H1 (cell line): ENCODE measurements at regions not wholly inside any gene's neighbourhood (a gene's known extent, or its start where the extent isn't known, plus 50 kb on each side); places are given as distances from the start of the nearest gene placed in this dataset.

Source experiments
- CTCF ChIA-PET: fragments of 300-600 bp; sonication (Branson Sonifier 250); formaldehyde crosslinking; loops from one replicate; lab custom pipeline; 2021; ENCODE audit not compliant: partially characterized antibody; lab: Charles Lee
- POLR2A ChIA-PET: fragments of 300-600 bp; sonication (Branson Sonifier 250); formaldehyde crosslinking; loops from one replicate; lab custom pipeline; 2021; ENCODE audit warnings: inconsistent platforms; ENCODE audit not compliant: partially characterized antibody; lab: Charles Lee
- DNase-seq, 2 experiments: peaks; one replicate each; pipeline versions ENCODE4 v3.0.0 to v3.0.0-alpha.2; 2010 to 2022; ENCODE audit warnings: low spot score in 2 of 2, low read depth in 1 of 2, mixed read lengths in 1 of 2
- FAIRE-seq: peaks from 2 replicates; lab custom pipeline; 2011; peaks lifted over from hg19 to GRCh38; lab: Jason Lieb, UNC
- H2AFZ ChIP-seq: 2 replicates; pipeline ENCODE4 v1.8.1; 2012; ENCODE audit warnings: low read length, inconsistent platforms
- H2AK5ac ChIP-seq: 2 replicates; pipeline ENCODE4 v1.6.1; 2013; ENCODE audit warnings: low read depth, low read length
- H2BK120ac ChIP-seq: replicated peaks from 2 replicates; pipeline ENCODE3; 2013; ENCODE audit warnings: low read depth, low read length, inconsistent platforms
- H2BK12ac ChIP-seq: 2 replicates; pipeline ENCODE4 v1.6.1; 2013; ENCODE audit warnings: low read depth, low read length
- H2BK15ac ChIP-seq: 2 replicates; pipeline ENCODE4 v1.6.1; 2013; ENCODE audit warnings: low read length
- H2BK20ac ChIP-seq: 2 replicates; pipeline ENCODE4 v1.6.1; 2013; ENCODE audit warnings: low read length
- H2BK5ac ChIP-seq: 2 replicates; pipeline ENCODE4 v1.6.1; 2013; ENCODE audit warnings: low read depth, low read length
- H3K14ac ChIP-seq: 2 replicates; pipeline ENCODE4 v1.6.1; 2013; ENCODE audit warnings: inconsistent platforms; ENCODE audit not compliant: insufficient read length
- H3K18ac ChIP-seq: 2 replicates; pipeline ENCODE4 v1.6.1; 2013; ENCODE audit warnings: low read length; ENCODE audit errors: extremely low read depth
- H3K23ac ChIP-seq: 2 replicates; pipeline ENCODE4 v1.6.1; 2013; ENCODE audit warnings: inconsistent platforms; ENCODE audit not compliant: insufficient read length
- H3K23me2 ChIP-seq: 2 replicates; pipeline ENCODE4 v1.6.1; 2013; ENCODE audit warnings: low read depth, low read length
- H3K27ac ChIP-seq: 2 replicates; pipeline ENCODE4 v1.6.1; 2011; ENCODE audit warnings: low read depth, low read length, inconsistent platforms
- H3K27me3 ChIP-seq, 4 experiments: replicated peaks in 1 of 4; 1 replicate in 1 of 4; 2 replicates in 3 of 4; pipeline versions ENCODE4 v1.6.1 to v1.8.1; 2011 to 2013; ENCODE audit warnings: low read length in 3 of 4, mild to moderate bottlenecking in 3 of 4, inconsistent platforms in 2 of 4, mixed read lengths in 2 of 4, moderate library complexity in 1 of 4; ENCODE audit not compliant: control insufficient read depth in 3 of 4, insufficient read depth in 3 of 4; ENCODE audit errors: extremely low read depth in 1 of 4
- H3K36me3 ChIP-seq, 4 experiments: 2 replicates each; pipeline versions ENCODE4 v1.6.1 to v1.8.1; 2011 to 2013; ENCODE audit warnings: mild to moderate bottlenecking in 4 of 4, low read length in 3 of 4, moderate library complexity in 2 of 4, control low read depth in 1 of 4, inconsistent platforms in 1 of 4; ENCODE audit not compliant: insufficient read depth in 4 of 4, control insufficient read depth in 2 of 4
- H3K4ac ChIP-seq: replicated peaks from 2 replicates; pipeline ENCODE3; 2013; ENCODE audit warnings: low read length, low read depth, mixed read lengths, inconsistent platforms; ENCODE audit not compliant: insufficient read length
- H3K4me1 ChIP-seq, 4 experiments: replicated peaks in 1 of 4; 1 replicate in 1 of 4; 2 replicates in 3 of 4; pipeline versions ENCODE4 v1.6.1 to v1.8.1; 2011 to 2013; ENCODE audit warnings: low read length in 3 of 4, inconsistent platforms in 2 of 4, mixed read lengths in 1 of 4; ENCODE audit not compliant: insufficient read depth in 4 of 4, control insufficient read depth in 3 of 4
- H3K4me2 ChIP-seq, 2 experiments: 2 replicates each; pipeline versions ENCODE4 v1.6.1 to v1.8.1; 2011 to 2013; ENCODE audit warnings: low read depth in 2 of 2, low read length in 2 of 2, control low read depth in 1 of 2, inconsistent platforms in 1 of 2, mild to moderate bottlenecking in 1 of 2; ENCODE audit not compliant: insufficient read depth in 1 of 2
- H3K4me3 ChIP-seq, 4 experiments: fragments of 200-600, 300-600 bp in 1 of 4; sonication (generic), shearing (Covaris generic), sonication (Bioruptor Twin) in 1 of 4; 2 replicates each; pipeline versions ENCODE4 v1.5.1 to v1.8.1; 2011 to 2016; ENCODE audit warnings: low read length in 4 of 4, low read depth in 3 of 4, control low read depth in 2 of 4, inconsistent platforms in 2 of 4, mild to moderate bottlenecking in 2 of 4, mixed read lengths in 1 of 4, moderate library complexity in 1 of 4; ENCODE audit not compliant: insufficient read depth in 2 of 4; ENCODE audit errors: extremely low read depth in 1 of 4
- H3K56ac ChIP-seq: replicated peaks from 2 replicates; pipeline ENCODE3; 2013; ENCODE audit warnings: low read depth, mild to moderate bottlenecking, mixed read lengths, low read length, inconsistent platforms; ENCODE audit not compliant: insufficient read length
- H3K79me1 ChIP-seq: 2 replicates; pipeline ENCODE4 v1.6.1; 2013; ENCODE audit warnings: low read depth, low read length, control low read depth
- H3K79me2 ChIP-seq, 2 experiments: 2 replicates each; pipeline versions ENCODE4 v1.6.1 to v1.8.1; 2012 to 2013; ENCODE audit warnings: low read length in 2 of 2, mild to moderate bottlenecking in 2 of 2, inconsistent platforms in 1 of 2; ENCODE audit not compliant: insufficient read depth in 2 of 2, control insufficient read depth in 1 of 2
- H3K9ac ChIP-seq, 4 experiments: replicated peaks in 1 of 4; 1 replicate in 1 of 4; 2 replicates in 3 of 4; pipeline versions ENCODE4 v1.6.1 to v1.8.1; 2011 to 2013; ENCODE audit warnings: low read depth in 3 of 4, low read length in 3 of 4, control low read depth in 2 of 4, mild to moderate bottlenecking in 2 of 4, moderate library complexity in 2 of 4, inconsistent platforms in 1 of 4; ENCODE audit errors: extremely low read depth in 1 of 4
- H3K9me3 ChIP-seq, 2 experiments: 2 replicates each; pipeline versions ENCODE4 v1.6.1 to v1.8.1; 2012 to 2013; ENCODE audit warnings: mild to moderate bottlenecking in 2 of 2, moderate library complexity in 2 of 2, control low read depth in 1 of 2, inconsistent platforms in 1 of 2, low read depth in 1 of 2, low read length in 1 of 2, mixed read lengths in 1 of 2; ENCODE audit not compliant: insufficient read depth in 2 of 2
- H4K20me1 ChIP-seq, 2 experiments: replicated peaks in 1 of 2; 2 replicates each; pipeline versions ENCODE3 to v1.8.1; 2011 to 2013; ENCODE audit warnings: inconsistent platforms in 2 of 2, low read length in 2 of 2, mild to moderate bottlenecking in 1 of 2; ENCODE audit not compliant: insufficient read depth in 2 of 2, control insufficient read depth in 1 of 2
- H4K5ac ChIP-seq: 2 replicates; pipeline ENCODE4 v1.6.1; 2013; ENCODE audit warnings: low read length, low read depth, mixed read lengths, inconsistent platforms; ENCODE audit not compliant: insufficient read length
- H4K8ac ChIP-seq: 2 replicates; pipeline ENCODE4 v1.8.0; 2013; ENCODE audit warnings: mild to moderate bottlenecking, moderate library complexity, low read length, inconsistent platforms; ENCODE audit not compliant: insufficient read depth; ENCODE audit errors: extremely low read depth
- H4K91ac ChIP-seq: replicated peaks from 2 replicates; pipeline ENCODE3; 2013; ENCODE audit warnings: low read length, mixed read lengths, inconsistent platforms; ENCODE audit not compliant: insufficient read length
- CTCF ChIP-seq, 3 experiments: IDR thresholded peaks; 1 replicate in 2 of 3; 2 replicates in 1 of 3; pipeline versions ENCODE4 v1.5.1 to v1.6.1; 2011; ENCODE audit warnings: low read length in 3 of 3, mild to moderate bottlenecking in 3 of 3, inconsistent platforms in 2 of 3, low read depth in 1 of 3, moderate library complexity in 1 of 3; ENCODE audit not compliant: insufficient read depth in 1 of 3; ENCODE audit errors: control extremely low read depth in 1 of 3
- TCF12 ChIP-seq: IDR thresholded peaks from 2 replicates; pipeline ENCODE4 v1.6.1; 2011; ENCODE audit warnings: low read depth, mild to moderate bottlenecking, low read length
- WGBS, 2 experiments: shearing (Covaris generic) in 1 of 2; methylation state at CpG; one replicate each; pipeline versions ENCODE4 v1.1.6 to v1.1.7; 2013 to 2015; ENCODE audit warnings: low lambda C conversion rate in 2 of 2, mixed read lengths in 2 of 2, inconsistent platforms in 1 of 2, low coverage in 1 of 2, missing lambda C conversion rate in 1 of 2; ENCODE audit not compliant: insufficient replicate concordance in 2 of 2, insufficient coverage in 1 of 2, insufficient read length in 1 of 2; ENCODE audit errors: extremely low coverage in 1 of 2, missing lambda C conversion rate in 1 of 2; 5-methylcytosine and 5-hydroxymethylcytosine counted together

DNA sequence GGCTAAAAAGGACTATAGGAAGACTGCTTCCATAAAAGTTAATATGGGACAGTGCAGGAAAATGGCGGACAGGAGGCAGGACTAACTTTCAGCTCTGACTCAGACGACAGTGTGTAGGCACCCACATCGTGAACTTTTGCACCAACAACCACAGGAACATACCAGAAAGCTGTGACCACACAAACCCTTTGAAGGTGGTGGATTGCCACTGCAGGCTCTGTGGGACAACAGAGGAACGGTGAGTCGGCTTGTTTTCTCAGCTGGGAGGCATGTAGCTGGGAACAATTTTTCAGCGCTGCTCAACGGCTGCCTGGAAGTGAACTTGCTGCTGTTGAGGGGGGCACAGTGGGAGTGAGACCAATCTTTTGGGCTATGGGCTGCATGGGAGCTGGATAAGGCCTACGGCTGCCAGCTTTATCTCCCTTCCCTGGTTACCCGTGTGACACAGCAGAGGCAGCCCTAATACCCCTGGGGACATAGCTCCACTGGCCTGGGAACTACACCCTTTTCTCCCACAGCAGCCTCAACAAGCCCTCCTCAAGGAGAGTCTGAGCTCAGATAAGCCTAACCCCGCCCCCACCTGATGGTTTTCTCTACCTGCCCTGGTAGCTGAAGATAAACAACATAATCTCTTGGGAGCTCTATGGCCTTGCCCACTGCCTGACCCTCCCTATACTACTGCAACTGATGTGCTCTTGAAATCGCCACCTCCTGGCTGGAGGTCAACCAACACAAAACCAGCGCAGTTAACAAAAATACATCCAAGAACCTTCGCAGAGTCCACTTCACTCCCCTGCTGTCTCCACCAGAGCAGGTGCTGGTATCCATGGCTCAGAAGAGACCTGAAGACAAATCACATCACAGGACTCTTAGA is 1537.0 kb downstream of the C4orf33 start:
- no peak for FAIRE-seq
- no peak overlapping the region for H2BK15ac ChIP-seq
- H2AFZ ChIP-seq, result peak overlapping the region; percentile 94
- no peak overlapping the region for H2BK120ac ChIP-seq
- no peak overlapping the region for H2BK20ac ChIP-seq
- H4K91ac ChIP-seq, result no peak overlapping the region
- H4K20me1 ChIP-seq, result no peaks in the 10 kb centered on the region
- H3K79me1 ChIP-seq, result no peaks in the 10 kb centered on the region
- no peak overlapping the region for H2AK5ac ChIP-seq
- POLR2A ChIA-PET, result no interaction called here
- CTCF ChIA-PET, result interaction anchor here (0.6 kb wide), 1 partner anchor 70 kb away, joined by 3 read pairs; no protein-coding TSS in a partner anchor
- no peaks in the 10 kb centered on the region for H3K23me2 ChIP-seq
- peaks cover 0 to 1% (median 0%) of the 10 kb centered on the region in 4 experiments; a peak in 1 of 7 replicates for H3K27me3 ChIP-seq
- H3K4me2 ChIP-seq, result no peak overlapping the region
- H4K5ac ChIP-seq, result no peak overlapping the region
- H3K4me3 ChIP-seq, result no peak overlapping the region
- no peak overlapping the region for H3K18ac ChIP-seq
- no peaks in the 10 kb centered on the region for H3K36me3 ChIP-seq
- no peak overlapping the region for H3K4ac ChIP-seq
- WGBS, 2 experiments, result 91% methylated on average over 13 of the region's 13 CpGs; no CpG with 5 or more reads in 1 of the 2 experiments
- no peak overlapping the region for H3K27ac ChIP-seq
- H3K4me1 ChIP-seq, result no peaks in the 10 kb centered on the region
- peak overlapping the region; percentile 30; the same call in 1 of the 2 replicates for H4K8ac ChIP-seq
- no peak overlapping the region for H2BK5ac ChIP-seq
- H3K79me2 ChIP-seq, result no peaks in the 10 kb centered on the region
- H3K23ac ChIP-seq, result no peak overlapping the region
- H2BK12ac ChIP-seq, result no peak overlapping the region; the same call in 1 of the 2 replicates
- H3K14ac ChIP-seq, result no peak overlapping the region
- H3K9me3 ChIP-seq, result no peaks in the 10 kb centered on the region
- H3K56ac ChIP-seq, result no peak overlapping the region
- no peak overlapping the region for H3K9ac ChIP-seq
- TF ChIP-seq TCF12 (no peak), CTCF (IDR thresholded peaks at IDR 0.05; ENCODE audit: control extremely low read depth in 1 of 3, insufficient read depth in 1 of 3, low read depth in 1 of 3, low read length in 3 of 3) (peak in 1 of 3 experiments; percentile 0; a peak in 1 of 4 replicates)
- DNase-seq, result no peak
